B cell (primary cell): ENCODE measurements at regions not wholly inside any gene's neighbourhood (a gene's known extent, or its start where the extent isn't known, plus 50 kb on each side); places are given as distances from the start of the nearest gene placed in this dataset.

Experiments used
- ATAC-seq: fragments of 200-7000 bp; cut with Tn5 transposase; one replicate; pipeline ENCODE4 v1.10.0; 2021; ENCODE audit warnings: low read depth, mild to moderate bottlenecking, moderate number of reproducible peaks, moderate library complexity
- CTCF ChIA-PET: fragments of 350-600 bp; sonication (Branson Sonifier 250); formaldehyde crosslinking; loops from one replicate; lab custom pipeline; 2021; ENCODE audit warnings: antibody characterized with exemption, inconsistent platforms; lab: Charles Lee
- POLR2A ChIA-PET: fragments of 350-600 bp; sonication (Branson Sonifier 250); formaldehyde crosslinking; loops from one replicate; lab custom pipeline; 2021; ENCODE audit warnings: antibody characterized with exemption; lab: Charles Lee
- DNase-seq: peaks from one replicate; pipeline ENCODE4 v3.0.0; 2013
- H2AFZ ChIP-seq: 2 replicates; pipeline ENCODE4 v1.6.1; 2012; ENCODE audit warnings: mild to moderate bottlenecking, low read depth, low read length; ENCODE audit not compliant: insufficient read depth, poor library complexity, severe bottlenecking
- H3K27ac ChIP-seq, 2 donors: 1 replicate in 1 of 2; 2 replicates in 1 of 2; pipeline ENCODE4 v1.5.1; 2012 to 2013; ENCODE audit warnings: low read length in 2 of 2, mild to moderate bottlenecking in 2 of 2, moderate library complexity in 1 of 2
- H3K27me3 ChIP-seq, 4 experiments: fragments of 200-600 bp in 1 of 4; sonication (generic) in 1 of 4; replicated peaks in 1 of 4; 1 replicate in 2 of 4; 2 replicates in 2 of 4; pipeline versions ENCODE4 v1.6.1 to v1.7.0; 2013 to 2016; ENCODE audit warnings: low read length in 3 of 4, mild to moderate bottlenecking in 2 of 4, mixed read lengths in 1 of 4, moderate library complexity in 1 of 4; ENCODE audit not compliant: insufficient read depth in 4 of 4, control insufficient read depth in 3 of 4; ENCODE audit errors: control extremely low read depth in 1 of 4
- H3K36me3 ChIP-seq, 2 experiments: replicated peaks in 1 of 2; 1 replicate in 1 of 2; 2 replicates in 1 of 2; pipeline versions ENCODE4 v1.6.1 to v1.7.1; 2013; ENCODE audit warnings: low read length in 1 of 2; ENCODE audit not compliant: insufficient read depth in 2 of 2, control insufficient read depth in 1 of 2; ENCODE audit errors: control extremely low read depth in 1 of 2, extremely low read depth in 1 of 2
- H3K4me1 ChIP-seq, 2 donors: fragments of 200-600 bp in 1 of 2; sonication (generic) in 1 of 2; 1 replicate in 1 of 2; 2 replicates in 1 of 2; pipeline versions ENCODE4 v1.5.1 to v1.6.1; 2013 to 2017; ENCODE audit warnings: low read length in 2 of 2; ENCODE audit not compliant: control insufficient read depth in 2 of 2, insufficient read depth in 2 of 2
- H3K4me2 ChIP-seq: replicated peaks from 2 replicates; pipeline ENCODE3; 2012; ENCODE audit warnings: mild to moderate bottlenecking, low read depth, low read length; ENCODE audit not compliant: poor library complexity, severe bottlenecking
- H3K4me3 ChIP-seq, 5 experiments: fragments of 200-600 bp in 1 of 5; sonication (generic) in 1 of 5; 1 replicate in 3 of 5; 2 replicates in 2 of 5; pipeline versions ENCODE4 v1.5.1 to v1.7.0; 2011 to 2016; ENCODE audit warnings: low read length in 4 of 5, mild to moderate bottlenecking in 4 of 5, low read depth in 2 of 5, control low read depth in 1 of 5, moderate library complexity in 1 of 5; ENCODE audit not compliant: insufficient read depth in 1 of 5; ENCODE audit errors: control extremely low read depth in 1 of 5, extremely low read depth in 1 of 5
- H3K79me2 ChIP-seq: fragments of 200-600 bp; sonication (generic); one replicate; pipeline ENCODE4 v1.6.0; 2016; ENCODE audit warnings: low read length; ENCODE audit not compliant: control insufficient read depth, insufficient read depth
- H3K9ac ChIP-seq: fragments of 200-600 bp; sonication (generic); 2 replicates; pipeline ENCODE4 v1.6.1; 2017; ENCODE audit warnings: mild to moderate bottlenecking, low read length, moderate library complexity
- H3K9me3 ChIP-seq, 3 donors: one replicate each; pipeline versions ENCODE4 v1.6.1 to v1.7.1; 2013; ENCODE audit warnings: low read length in 2 of 3; ENCODE audit not compliant: control insufficient read depth in 2 of 3, insufficient read depth in 1 of 3; ENCODE audit errors: control extremely low read depth in 1 of 3
- H4K20me1 ChIP-seq: 2 replicates; pipeline ENCODE4 v1.6.0; 2012; ENCODE audit warnings: mild to moderate bottlenecking, low read length; ENCODE audit not compliant: insufficient read depth, control insufficient read depth, poor library complexity, severe bottlenecking
- H3K27ac Mint-ChIP-seq: one replicate; pipeline ENCODE4 v1.8.0; 2021; ENCODE audit warnings: mixed read lengths
- H3K27me3 Mint-ChIP-seq: one replicate; pipeline ENCODE4 v1.8.0; 2021; ENCODE audit warnings: mixed read lengths
- H3K4me1 Mint-ChIP-seq: one replicate; pipeline ENCODE4 v1.8.0; 2021; ENCODE audit warnings: mixed read lengths
- H3K4me3 Mint-ChIP-seq: one replicate; pipeline ENCODE4 v1.8.0; 2021; ENCODE audit warnings: mixed read lengths
- H3K9me3 Mint-ChIP-seq: one replicate; pipeline ENCODE4 v1.8.0; 2022; ENCODE audit warnings: mixed read lengths; ENCODE audit not compliant: insufficient read depth
- CTCF ChIP-seq: fragments of 200-600 bp; IDR thresholded peaks from one replicate; pipeline ENCODE4 v1.8.0; 2022; ENCODE audit warnings: antibody characterized with exemption, mild to moderate bottlenecking
- EZH2 ChIP-seq: IDR thresholded peaks from 2 replicates; pipeline ENCODE4 v1.6.1; 2012; ENCODE audit warnings: borderline replicate concordance, low read depth, mild to moderate bottlenecking, moderate library complexity, low read length; ENCODE audit not compliant: insufficient read depth, poor library complexity, severe bottlenecking
- WGBS: methylation state at CpG from one replicate; pipeline ENCODE4 v1.1.5; 2013; ENCODE audit warnings: missing lambda C conversion rate; ENCODE audit not compliant: insufficient coverage; 5-methylcytosine and 5-hydroxymethylcytosine counted together
- intact Hi-C: fragments of 100-400 bp; cut with micrococcal nuclease; formaldehyde crosslinking; loops from one replicate; pipeline ENCODE4 v1.10.0; 2022

DNA sequence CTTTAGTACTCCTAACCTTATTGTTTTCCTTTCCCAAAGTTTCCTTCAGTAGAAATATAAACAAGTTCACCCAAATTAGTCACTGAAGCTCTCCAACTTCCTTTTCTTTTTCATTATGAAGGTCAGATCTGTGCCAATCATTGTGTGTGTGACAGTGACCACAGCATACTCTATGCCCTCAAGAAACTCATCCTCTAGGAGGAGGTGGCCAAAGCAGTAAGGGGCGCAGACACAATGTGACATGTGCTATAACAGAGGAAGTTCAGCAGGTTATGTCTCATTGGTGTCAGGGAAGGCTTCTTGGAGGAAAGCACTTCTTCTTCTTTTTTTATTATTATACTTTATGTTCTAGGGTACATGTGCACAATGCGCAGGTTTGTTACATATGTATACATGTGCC, 60.0 kb upstream of the PSME4 start:
- WGBS, result no CpG with 5 or more reads among the region's 2 CpGs
- H3K9me3 Mint-ChIP-seq, result no peaks in the 10 kb centered on the region
- no peaks in the 10 kb centered on the region for H3K27me3 Mint-ChIP-seq

GRCh38 chr2:54030396-54030741, 59.6 kb upstream of the PSME4 start:
- Histone ChIP-seq H3K4me2 (no peak overlapping the region), H3K9ac (no peak overlapping the region), H3K36me3 (no peaks in the 10 kb centered on the region), H4K20me1 (no peaks in the 10 kb centered on the region), H3K27me3 (no peaks in the 10 kb centered on the region), H3K4me1 (no peaks in the 10 kb centered on the region), H3K4me3 (no peak overlapping the region), H3K79me2 (no peaks in the 10 kb centered on the region), H3K27ac (no peak overlapping the region), H3K9me3 (no peaks in the 10 kb centered on the region), H2AFZ (no peak overlapping the region)
- H3K27me3 Mint-ChIP-seq, result no peaks in the 10 kb centered on the region
- DNase-seq (no peak), ATAC-seq (no peak)
- TF ChIP-seq EZH2, result no peak
- no peak for TF ChIP-seq CTCF
- no peak overlapping the region for H3K4me3 Mint-ChIP-seq
- intact Hi-C loops, result no loop called here
- H3K4me1 Mint-ChIP-seq, result peaks cover 5% of the 10 kb centered on the region
- POLR2A ChIA-PET, result no interaction called here
- CTCF ChIA-PET, result no interaction called here
- WGBS, result 93% methylated on average over 3 of the region's 9 CpGs
- no peaks in the 10 kb centered on the region for H3K9me3 Mint-ChIP-seq
- H3K27ac Mint-ChIP-seq, result no peak overlapping the region

More for the DNA sequence above, 60.0 kb upstream of the PSME4 start:
- H3K4me3 Mint-ChIP-seq, result no peak overlapping the region
- CTCF ChIA-PET, result no interaction called here
- Histone ChIP-seq H3K36me3 (no peaks in the 10 kb centered on the region), H3K9me3 (no peaks in the 10 kb centered on the region), H3K4me2 (no peak overlapping the region), H3K79me2 (no peaks in the 10 kb centered on the region), H3K27ac (no peak overlapping the region), H3K27me3 (no peaks in the 10 kb centered on the region), H3K4me3 (no peak overlapping the region), H2AFZ (no peak overlapping the region), H3K4me1 (no peaks in the 10 kb centered on the region), H3K9ac (no peak overlapping the region), H4K20me1 (no peaks in the 10 kb centered on the region)
- intact Hi-C loops, result no loop called here
- H3K27ac Mint-ChIP-seq, result no peak overlapping the region
- TF ChIP-seq CTCF, result no peak
- TF ChIP-seq EZH2, result no peak
- no peak for DNase-seq
- H3K4me1 Mint-ChIP-seq, result peaks cover 5% of the 10 kb centered on the region
- ATAC-seq, result no peak
- POLR2A ChIA-PET, result no interaction called here
